ELF-1 (cell line): ENCODE measurements at regions not wholly inside any gene's neighbourhood (a gene's known extent, or its start where the extent isn't known, plus 50 kb on each side); places are given as distances from the start of the nearest gene placed in this dataset.
A peak's percentile ranks its signal among the peaks of the same experiment; 100 is the strongest.

ENCODE experiments used
- DNase-seq: peaks from one replicate; pipeline ENCODE4 v3.0.0-alpha.2; 2016; ENCODE audit warnings: low read depth, low spot score

DNA sequence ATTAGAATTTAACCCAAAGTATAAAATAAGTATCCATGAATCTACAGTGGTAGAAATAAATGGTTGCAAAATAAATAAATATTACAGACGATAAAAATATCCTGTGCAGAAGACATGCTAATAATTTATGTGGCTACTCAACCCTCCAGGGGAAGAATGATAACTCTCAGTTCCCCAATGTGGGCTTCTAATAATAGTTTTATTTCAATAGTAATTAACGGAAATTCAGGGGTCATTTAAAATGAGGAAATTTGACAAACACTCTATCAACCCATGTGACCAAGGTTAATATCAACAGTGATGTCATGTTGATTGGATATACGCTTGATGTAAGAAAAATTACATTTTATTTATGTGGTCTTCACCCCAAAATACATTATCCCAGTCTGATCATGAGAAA, 1082.6 kb upstream of the LRRTM3 start:
- DNase-seq = no peak

DNA sequence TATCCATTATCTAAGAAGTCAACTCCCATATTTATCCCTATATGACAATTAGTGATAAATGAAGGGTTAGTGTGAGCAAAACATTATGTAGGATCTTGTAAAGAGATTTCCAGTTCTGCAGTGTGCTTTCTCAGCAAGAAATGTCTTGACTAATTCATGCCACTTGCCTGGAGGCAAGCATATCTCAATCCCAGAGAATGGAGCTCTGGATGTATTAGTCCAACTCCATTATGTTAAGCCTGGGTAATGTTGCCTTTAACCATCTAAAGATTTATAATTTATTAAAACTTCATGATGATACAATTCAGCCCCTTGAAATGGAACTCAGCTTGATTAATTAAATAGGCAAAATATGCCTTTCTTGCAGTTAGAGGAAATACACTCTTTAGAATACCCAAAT, 1079.9 kb upstream of the LRRTM3 start:
- no peak for DNase-seq

DNA sequence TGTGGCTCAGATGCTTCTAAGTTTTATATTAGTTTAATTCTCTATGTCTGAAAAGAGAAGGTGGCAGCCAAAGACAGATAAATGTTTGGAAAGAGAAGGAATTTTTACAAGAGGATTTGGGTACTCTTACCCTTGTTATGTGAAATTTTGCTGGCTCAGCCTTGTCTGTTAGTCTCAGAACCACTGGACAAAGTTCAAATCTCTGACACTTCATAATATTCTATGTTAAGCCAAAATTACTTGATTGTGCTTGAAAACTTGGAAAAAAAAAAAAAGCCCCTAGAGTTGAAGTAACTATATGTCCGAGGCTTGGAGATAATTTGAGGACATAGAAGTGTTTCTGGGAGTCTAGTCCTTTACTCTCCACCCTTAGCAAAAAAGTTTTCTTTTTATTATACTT, 1079.3 kb upstream of the LRRTM3 start:
- DNase-seq = no peak

DNA sequence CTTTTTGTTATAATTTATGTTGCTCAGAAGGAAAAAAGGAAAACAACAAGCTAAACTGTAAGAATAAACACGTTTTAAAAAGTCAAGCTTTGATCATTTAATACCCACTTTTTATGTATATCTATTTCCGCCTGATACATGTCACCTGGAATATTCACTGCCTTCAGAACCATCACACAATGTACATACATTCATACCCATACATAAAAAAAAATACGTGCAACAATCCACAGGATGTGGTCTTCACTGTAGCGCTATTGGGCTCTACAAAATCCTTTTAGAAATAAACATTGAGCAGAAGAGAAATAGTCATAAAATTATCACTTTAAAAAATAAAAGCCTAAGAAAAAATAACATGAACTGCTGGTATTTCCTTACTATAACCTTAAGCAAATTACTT, 1078.9 kb upstream of the LRRTM3 start:
- DNase-seq = no peak

DNA sequence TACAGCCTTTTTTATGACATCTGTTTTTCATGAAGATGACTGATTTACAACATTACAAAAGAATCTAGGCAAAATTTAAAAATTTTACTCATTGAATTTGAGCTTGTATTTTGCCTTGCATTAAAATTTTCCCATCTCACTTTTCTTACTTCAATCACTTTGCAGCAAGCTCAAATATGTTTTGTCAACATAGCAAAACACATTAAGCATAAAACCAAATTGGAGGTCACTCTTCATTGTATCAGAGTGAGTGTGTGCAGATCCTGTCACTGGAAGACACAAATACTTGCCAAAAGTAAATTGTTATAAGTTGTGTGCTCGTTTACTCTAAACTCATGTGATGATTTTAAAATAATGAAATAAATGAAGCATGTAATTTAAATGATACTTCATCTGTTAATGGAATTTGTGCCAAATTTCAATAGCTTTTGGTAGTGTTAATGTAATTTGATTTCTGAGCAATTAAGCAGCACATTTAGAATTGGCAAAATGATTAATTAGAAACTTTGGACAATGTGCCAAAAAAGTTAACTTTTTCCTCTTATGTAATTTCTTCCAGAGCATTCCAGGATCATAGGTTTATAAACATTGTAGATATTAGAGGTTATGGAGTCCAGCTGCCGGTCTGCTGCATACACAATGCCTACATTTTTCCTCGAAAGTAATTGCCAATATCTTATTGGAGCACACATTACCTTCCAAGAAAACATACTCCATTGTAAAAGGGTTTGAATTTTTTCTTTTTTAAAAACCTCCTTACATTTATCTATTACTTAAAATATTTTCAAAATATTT, 1078.2 kb upstream of the LRRTM3 start:
- DNase-seq = no peak

DNA sequence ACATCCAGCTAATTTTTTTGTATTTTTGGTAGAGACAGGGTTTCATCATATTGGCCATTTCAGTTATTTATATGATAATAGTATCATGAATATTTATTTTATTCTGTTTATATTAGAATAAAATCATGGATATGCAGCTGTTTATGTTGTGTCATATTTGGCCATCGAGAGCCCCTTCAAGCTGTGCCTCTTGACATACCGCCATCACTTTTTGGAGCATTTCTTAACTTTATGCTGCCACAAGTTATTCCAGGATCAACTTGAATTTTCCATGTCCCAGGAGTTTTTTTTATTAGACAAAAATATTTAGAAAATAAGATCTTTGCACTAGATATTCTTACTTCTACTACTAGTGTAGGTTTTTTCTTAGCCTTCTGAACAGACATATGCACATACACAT, 1067.0 kb upstream of the LRRTM3 start:
- DNase-seq = no peak

DNA sequence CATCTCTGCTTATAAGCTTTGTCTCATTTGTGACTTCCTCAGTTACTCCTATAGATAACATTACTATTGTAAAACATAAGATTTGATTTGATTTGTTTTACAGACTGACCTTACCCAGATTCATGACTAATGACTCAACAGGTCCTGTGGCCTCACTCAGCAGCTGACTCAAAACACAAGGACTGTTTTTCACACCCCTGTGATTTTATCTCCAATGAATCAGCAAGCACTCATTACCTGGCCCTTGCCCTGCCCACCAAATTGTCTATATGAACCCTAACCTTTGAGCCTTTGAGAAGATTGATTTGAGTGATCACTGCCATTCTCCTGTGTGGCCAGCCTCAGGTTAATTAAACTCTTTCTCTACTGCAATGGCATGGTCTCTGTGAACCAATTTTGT, 1064.6 kb upstream of the LRRTM3 start:
- DNase-seq = peak; percentile 1
